Caco-2 (cell line): ENCODE measurements at regions not wholly inside any gene's neighbourhood (a gene's known extent, or its start where the extent isn't known, plus 50 kb on each side); places are given as distances from the start of the nearest gene placed in this dataset.

ENCODE experiments used
- BruUV-seq: library from RNA; stranded (reverse); fragments of 400-500 nt; replicated peaks from 2 replicates; lab custom pipeline; 2021; lab: Mats Ljungman, UMichigan
- CTCF ChIA-PET: fragments of 300-600 bp; sonication (Branson Sonifier 250); formaldehyde crosslinking; loops from one replicate; lab custom pipeline; 2022; ENCODE audit warnings: antibody characterized with exemption; lab: Charles Lee
- POLR2A ChIA-PET: fragments of 300-600 bp; sonication (Branson Sonifier 250); formaldehyde crosslinking; loops from one replicate; lab custom pipeline; 2022; ENCODE audit warnings: antibody characterized with exemption; lab: Charles Lee
- DNase-seq, 2 experiments: peaks; one replicate each; pipeline versions ENCODE4 v3.0.0 to v3.0.0-alpha.2; 2020 to 2022
- H3K27me3 ChIP-seq: replicated peaks from 2 replicates; pipeline ENCODE4 v1.6.0; 2011; ENCODE audit warnings: low read length; ENCODE audit not compliant: control insufficient read depth, insufficient read depth
- H3K36me3 ChIP-seq: 2 replicates; pipeline ENCODE4 v1.5.1; 2011; ENCODE audit warnings: low read length; ENCODE audit not compliant: control insufficient read depth, insufficient read depth
- H3K4me1 ChIP-seq: fragments of 250-450 bp; sonication (Bioruptor Pico); 2 replicates; pipeline ENCODE4 v1.5.1; 2020; ENCODE audit warnings: mild to moderate bottlenecking
- H3K4me3 ChIP-seq: 2 replicates; pipeline ENCODE4 v1.5.1; 2011; ENCODE audit warnings: low read depth, mild to moderate bottlenecking, control low read depth, low read length
- H3K9me3 ChIP-seq: fragments of 250-450 bp; sonication (Bioruptor Pico); 2 replicates; pipeline ENCODE4 v1.5.1; 2020; ENCODE audit warnings: mild to moderate bottlenecking, moderate library complexity
- H3K27ac Mint-ChIP-seq: one replicate; pipeline ENCODE4 v1.8.0; 2022; ENCODE audit warnings: mixed read lengths; ENCODE audit not compliant: unreplicated experiment
- H3K27me3 Mint-ChIP-seq: one replicate; pipeline ENCODE4 v1.8.0; 2022; ENCODE audit warnings: mixed read lengths; ENCODE audit not compliant: insufficient read depth, unreplicated experiment
- H3K36me3 Mint-ChIP-seq: one replicate; pipeline ENCODE4 v1.8.0; 2022; ENCODE audit warnings: mild to moderate bottlenecking, mixed read lengths; ENCODE audit not compliant: insufficient read depth, unreplicated experiment
- H3K4me1 Mint-ChIP-seq: one replicate; pipeline ENCODE4 v1.8.0; 2022; ENCODE audit warnings: low read depth, mixed read lengths; ENCODE audit not compliant: unreplicated experiment
- H3K4me3 Mint-ChIP-seq: one replicate; pipeline ENCODE4 v1.8.0; 2022; ENCODE audit warnings: mild to moderate bottlenecking, moderate library complexity, mixed read lengths; ENCODE audit not compliant: unreplicated experiment
- H3K9me3 Mint-ChIP-seq: one replicate; pipeline ENCODE4 v1.8.0; 2022; ENCODE audit warnings: mixed read lengths; ENCODE audit not compliant: unreplicated experiment
- intact Hi-C: fragments of 100-400 bp; cut with micrococcal nuclease; formaldehyde crosslinking; loops from one replicate; pipeline ENCODE4 v1.10.0; 2022; ENCODE audit not compliant: unreplicated experiment
- TF ChIP-seq, protein P1 (sequence below), 2 experiments: fragments of 200-600 bp in 1 of 2; IDR thresholded peaks; 1 replicate in 1 of 2; 2 replicates in 1 of 2; pipeline versions ENCODE4 v1.5.1 to v1.8.0; 2011 to 2022; ENCODE audit warnings: antibody characterized with exemption in 1 of 2, control low read depth in 1 of 2, inconsistent platforms in 1 of 2, low read depth in 1 of 2, low read length in 1 of 2, mild to moderate bottlenecking in 1 of 2, moderate library complexity in 1 of 2; ENCODE audit not compliant: insufficient read depth in 1 of 2, severe bottlenecking in 1 of 2, unreplicated experiment in 1 of 2

DNA sequence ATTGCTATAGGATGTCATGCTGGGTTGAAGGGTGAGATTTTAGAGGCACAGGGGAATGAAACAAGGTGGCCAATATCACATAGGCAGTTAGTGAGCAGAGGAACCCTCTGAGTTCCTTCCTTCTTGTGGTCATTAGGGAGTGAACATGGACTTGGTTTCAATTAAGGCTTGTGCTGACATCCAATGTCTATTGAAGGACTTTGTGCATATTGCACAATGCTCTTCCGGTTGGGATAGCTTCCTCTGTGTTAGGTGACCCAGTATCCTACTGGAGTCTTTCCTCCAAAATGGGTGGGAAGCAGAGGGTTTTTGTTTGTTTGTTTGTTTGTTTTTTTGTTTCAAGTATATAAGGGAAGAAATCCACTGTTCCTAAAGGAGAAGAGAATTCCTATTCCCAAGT, 98.5 kb downstream of the HDGFL1 start:
- no peaks in the 10 kb centered on the region for H3K4me1 Mint-ChIP-seq
- H3K27ac Mint-ChIP-seq, result no peak overlapping the region
- CTCF ChIA-PET, result no interaction called here
- peaks cover 4% of the 10 kb centered on the region for H3K9me3 Mint-ChIP-seq
- H3K36me3 Mint-ChIP-seq, result no peaks in the 10 kb centered on the region
- POLR2A ChIA-PET, result no interaction called here
- no peak overlapping the region for H3K4me3 Mint-ChIP-seq
- Histone ChIP-seq H3K27me3 (no peaks in the 10 kb centered on the region), H3K4me3 (no peak overlapping the region), H3K4me1 (no peaks in the 10 kb centered on the region), H3K36me3 (no peaks in the 10 kb centered on the region), H3K9me3 (no peaks in the 10 kb centered on the region)
- intact Hi-C loops, result no loop called here
- BruUV-seq, result no TSS peak
- no peak for DNase-seq
- H3K27me3 Mint-ChIP-seq, result no peaks in the 10 kb centered on the region
- TF ChIP-seq, protein P1, sequence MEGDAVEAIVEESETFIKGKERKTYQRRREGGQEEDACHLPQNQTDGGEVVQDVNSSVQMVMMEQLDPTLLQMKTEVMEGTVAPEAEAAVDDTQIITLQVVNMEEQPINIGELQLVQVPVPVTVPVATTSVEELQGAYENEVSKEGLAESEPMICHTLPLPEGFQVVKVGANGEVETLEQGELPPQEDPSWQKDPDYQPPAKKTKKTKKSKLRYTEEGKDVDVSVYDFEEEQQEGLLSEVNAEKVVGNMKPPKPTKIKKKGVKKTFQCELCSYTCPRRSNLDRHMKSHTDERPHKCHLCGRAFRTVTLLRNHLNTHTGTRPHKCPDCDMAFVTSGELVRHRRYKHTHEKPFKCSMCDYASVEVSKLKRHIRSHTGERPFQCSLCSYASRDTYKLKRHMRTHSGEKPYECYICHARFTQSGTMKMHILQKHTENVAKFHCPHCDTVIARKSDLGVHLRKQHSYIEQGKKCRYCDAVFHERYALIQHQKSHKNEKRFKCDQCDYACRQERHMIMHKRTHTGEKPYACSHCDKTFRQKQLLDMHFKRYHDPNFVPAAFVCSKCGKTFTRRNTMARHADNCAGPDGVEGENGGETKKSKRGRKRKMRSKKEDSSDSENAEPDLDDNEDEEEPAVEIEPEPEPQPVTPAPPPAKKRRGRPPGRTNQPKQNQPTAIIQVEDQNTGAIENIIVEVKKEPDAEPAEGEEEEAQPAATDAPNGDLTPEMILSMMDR (IDR thresholded peaks at IDR 0.05; ENCODE audit: insufficient read depth in 1 of 2, low read depth in 1 of 2, low read length in 1 of 2, severe bottlenecking in 1 of 2, unreplicated experiment in 1 of 2), result no peak

DNA sequence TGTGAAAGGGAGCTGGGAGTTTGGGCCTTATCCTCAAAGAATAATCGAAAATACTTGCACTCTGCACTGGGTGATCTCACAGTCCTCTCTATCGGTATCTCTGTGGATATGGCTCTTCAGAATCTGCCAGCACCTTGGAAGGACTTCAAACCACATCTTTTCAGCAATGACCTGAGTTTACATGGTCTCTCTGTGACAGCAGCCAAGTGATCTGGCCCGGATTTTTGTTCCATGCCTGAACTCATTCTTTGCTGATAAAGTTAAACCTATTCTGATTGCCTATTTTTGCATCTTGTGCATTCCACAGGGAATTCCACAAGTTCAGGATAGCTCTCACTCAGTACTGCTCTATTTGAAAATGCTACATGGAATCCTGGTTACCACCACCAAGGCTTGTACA, 98.9 kb downstream of the HDGFL1 start:
- intact Hi-C loops, result no loop called here

DNA sequence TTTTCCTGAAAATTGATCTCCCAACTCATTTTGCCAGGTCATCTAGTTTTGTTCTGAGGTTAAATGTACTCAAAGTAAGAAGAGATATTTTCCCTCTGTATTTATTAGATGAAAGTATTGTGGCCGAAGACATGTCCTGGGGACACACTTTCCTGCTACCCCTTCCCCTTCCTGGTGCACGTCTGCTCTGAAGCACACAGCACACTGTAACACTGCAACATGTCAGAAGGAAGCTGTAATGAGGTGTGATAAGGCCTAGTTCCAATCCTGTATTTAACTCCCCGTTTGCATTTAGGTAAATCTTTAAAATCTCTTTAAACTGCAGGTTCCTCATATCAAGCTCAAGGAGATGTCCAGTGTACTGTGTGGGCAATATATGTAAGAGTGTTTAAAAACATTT, 99.4 kb downstream of the HDGFL1 start:
- intact Hi-C loops, result no loop called here
- ChIA-PET CTCF (no interaction called here), POLR2A (no interaction called here)
- Mint-ChIP-seq H3K4me1 (no peaks in the 10 kb centered on the region), H3K27ac (no peak overlapping the region), H3K36me3 (no peaks in the 10 kb centered on the region), H3K27me3 (no peaks in the 10 kb centered on the region), H3K9me3 (no peaks in the 10 kb centered on the region), H3K4me3 (no peak overlapping the region)
- BruUV-seq, result no TSS peak
- Histone ChIP-seq H3K9me3 (no peaks in the 10 kb centered on the region), H3K27me3 (no peaks in the 10 kb centered on the region), H3K4me3 (no peak overlapping the region), H3K4me1 (no peaks in the 10 kb centered on the region), H3K36me3 (no peaks in the 10 kb centered on the region)
- TF ChIP-seq, protein P1 (IDR thresholded peaks at IDR 0.05; ENCODE audit: insufficient read depth in 1 of 2, low read depth in 1 of 2, low read length in 1 of 2, severe bottlenecking in 1 of 2, unreplicated experiment in 1 of 2), result no peak
- no peak for DNase-seq

More for the DNA sequence above, 98.9 kb downstream of the HDGFL1 start:
- Mint-ChIP-seq H3K27me3 (no peaks in the 10 kb centered on the region), H3K36me3 (no peaks in the 10 kb centered on the region), H3K27ac (no peak overlapping the region), H3K4me3 (no peak overlapping the region), H3K9me3 (no peaks in the 10 kb centered on the region), H3K4me1 (no peaks in the 10 kb centered on the region)
- Histone ChIP-seq H3K27me3 (no peaks in the 10 kb centered on the region), H3K9me3 (no peaks in the 10 kb centered on the region), H3K4me1 (no peaks in the 10 kb centered on the region), H3K4me3 (no peak overlapping the region), H3K36me3 (no peaks in the 10 kb centered on the region)
- ChIA-PET CTCF (no interaction called here), POLR2A (no interaction called here)
- no peak for DNase-seq
- TF ChIP-seq, protein P1 (IDR thresholded peaks at IDR 0.05; ENCODE audit: insufficient read depth in 1 of 2, low read depth in 1 of 2, low read length in 1 of 2, severe bottlenecking in 1 of 2, unreplicated experiment in 1 of 2), result no peak
- BruUV-seq, result no TSS peak
